AG09309 (cell line): ENCODE measurements at regions not wholly inside any gene's neighbourhood (a gene's known extent, or its start where the extent isn't known, plus 50 kb on each side); places are given as distances from the start of the nearest gene placed in this dataset.

Source experiments
- DNase-seq: peaks from one replicate; pipeline ENCODE4 v3.0.0-alpha.2; 2010; ENCODE audit warnings: low read depth
- H3K4me3 ChIP-seq: 2 replicates; pipeline ENCODE4 v1.5.1; 2011; ENCODE audit warnings: mild to moderate bottlenecking, low read depth, low read length, moderate library complexity; ENCODE audit not compliant: control insufficient read depth
- CTCF ChIP-seq: IDR thresholded peaks from 2 replicates; pipeline ENCODE4 v1.5.1; 2011; ENCODE audit warnings: mild to moderate bottlenecking, low read depth, low read length, inconsistent platforms; ENCODE audit not compliant: insufficient read depth, control insufficient read depth; ENCODE audit errors: missing control alignments

- H3K4me3 ChIP-seq: no peak overlapping the region
- TF ChIP-seq CTCF: no peak
- no peak for DNase-seq
Measured at GRCh38 chr18:7336623-7337022, 105.7 kb downstream of the LRRC30 start.

GRCh38 chr18:7338846-7339245, 108.0 kb downstream of the LRRC30 start:
- H3K4me3 ChIP-seq: no peak overlapping the region
- no peak for TF ChIP-seq CTCF
- no peak for DNase-seq

- TF ChIP-seq CTCF: no peak
- H3K4me3 ChIP-seq: no peak overlapping the region
- DNase-seq: no peak
Measured at GRCh38 chr18:7341581-7342337, 110.9 kb downstream of the LRRC30 start.

- TF ChIP-seq CTCF: no peak
- no peak for DNase-seq
- H3K4me3 ChIP-seq: no peak overlapping the region
Measured at GRCh38 chr18:7349181-7349837, 118.4 kb downstream of the LRRC30 start.

- DNase-seq: no peak
- H3K4me3 ChIP-seq: no peak overlapping the region
- no peak for TF ChIP-seq CTCF
Measured at GRCh38 chr18:7358989-7359726, 128.3 kb downstream of the LRRC30 start.

- no peak for DNase-seq
- H3K4me3 ChIP-seq: no peak overlapping the region
- no peak for TF ChIP-seq CTCF
Measured at GRCh38 chr18:7360606-7361170, 129.8 kb downstream of the LRRC30 start.
